ENCODE measurements at regions not wholly inside any gene's neighbourhood (a gene's known extent, or its start where the extent isn't known, plus 50 kb on each side); places are given as distances from the start of the nearest gene placed in this dataset.

- ATAC-seq, result no peak
- DNase-seq, result no peak
Observed at GRCh38 chr3:68315546-68315945, 616.8 kb downstream of the TAFA4 start.

DNA sequence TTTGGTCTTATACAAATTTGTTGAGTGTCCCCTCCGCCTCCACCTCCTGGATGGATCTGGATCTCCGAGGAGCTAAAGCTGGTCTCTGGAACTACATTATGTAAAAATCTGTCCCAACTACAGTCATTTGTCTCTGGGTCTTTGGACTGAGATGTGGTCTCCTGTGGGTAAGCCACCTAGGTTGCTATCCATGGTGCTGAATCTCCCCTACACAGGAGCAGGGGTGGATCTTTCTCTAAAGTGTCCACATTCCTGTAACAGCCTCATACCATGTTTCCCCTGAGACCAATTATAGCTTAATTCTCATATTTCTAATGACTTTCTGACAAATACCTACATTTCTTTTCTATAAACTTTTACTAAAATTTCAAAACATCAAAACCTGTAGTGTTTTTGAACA, 625.8 kb downstream of the TAFA4 start:
- DNase-seq (peak; percentile 5), ATAC-seq (no peak)

DNA sequence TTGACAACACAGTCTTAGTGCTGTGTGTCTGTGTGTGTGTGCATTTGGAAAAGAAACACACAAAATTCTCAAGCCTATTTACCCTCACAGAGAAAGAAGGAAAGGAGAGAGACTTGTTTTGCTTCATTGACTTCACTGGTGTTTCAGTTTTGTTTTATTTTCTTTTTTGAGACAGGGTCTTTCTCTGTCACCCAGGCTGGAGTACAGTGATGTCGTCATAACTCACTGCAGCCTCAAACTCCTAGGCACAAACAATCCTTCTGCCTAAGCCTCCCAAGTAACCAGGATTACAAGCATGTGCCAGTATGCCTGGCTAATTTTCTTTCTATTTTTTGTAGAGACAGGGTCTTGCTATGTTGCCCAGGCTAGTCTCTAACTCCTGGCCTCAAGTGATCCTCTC, 636.9 kb downstream of the TAFA4 start:
- ATAC-seq (no peak), DNase-seq (no peak)

DNA sequence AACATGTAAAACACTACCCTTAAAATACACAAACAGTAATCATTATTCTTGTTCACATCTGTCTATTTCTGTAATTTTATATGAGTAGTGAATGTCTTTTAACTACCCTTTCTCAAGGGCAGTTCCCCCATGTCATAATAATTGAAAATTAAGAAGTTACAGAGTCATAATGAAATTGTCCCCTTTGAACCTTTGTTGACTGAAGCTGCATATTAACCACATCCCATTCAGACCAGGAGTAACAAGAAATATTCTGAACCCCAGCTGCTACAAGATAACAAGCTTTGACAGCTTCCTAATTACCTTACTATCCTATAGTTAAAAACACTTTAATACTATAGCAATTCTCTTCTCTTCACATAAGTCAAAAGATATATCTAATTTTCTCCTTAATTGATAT, 635.9 kb upstream of the SUCLG2 start:
- ATAC-seq, result no peak
- no peak for DNase-seq

- no peak for ATAC-seq
- DNase-seq, result no peak
Observed at GRCh38 chr3:68288085-68288484, 633.7 kb upstream of the SUCLG2 start.

DNA sequence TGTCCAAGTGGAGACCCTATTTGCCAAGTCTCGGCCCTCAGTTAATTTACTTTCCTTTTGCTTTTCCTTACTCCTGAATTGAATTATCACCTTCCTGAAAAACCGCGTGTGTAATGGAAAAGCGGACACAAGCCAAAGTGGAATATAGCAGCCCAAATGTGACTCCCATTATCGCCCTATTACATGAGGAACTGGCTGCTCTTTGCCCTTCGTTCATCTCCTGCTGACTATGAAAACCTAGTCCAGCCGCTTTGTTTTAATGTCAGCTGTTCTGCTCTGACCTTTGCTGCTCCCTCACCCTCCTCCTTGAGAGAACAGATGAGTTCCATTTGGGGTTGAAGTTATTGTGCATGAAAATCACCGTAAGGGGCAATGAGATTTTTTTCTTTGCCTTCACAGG, 632.7 kb upstream of the SUCLG2 start:
- no peak for DNase-seq
- ATAC-seq, result no peak

- ATAC-seq (no peak), DNase-seq (no peak)
Observed at GRCh38 chr3:68274286-68274685, 619.9 kb upstream of the SUCLG2 start.

GRCh38 chr3:68271145-68271544, 616.7 kb upstream of the SUCLG2 start:
- DNase-seq (no peak), ATAC-seq (no peak)

GRCh38 chr3:68256635-68257223, 602.3 kb upstream of the SUCLG2 start:
- DNase-seq (peak; percentile 19), ATAC-seq (no peak)

GRCh38 chr3:68249265-68249664, 594.9 kb upstream of the SUCLG2 start:
- ATAC-seq (peak; percentile 77), DNase-seq (no peak)

- no peak for DNase-seq
- ATAC-seq, result no peak
Observed at GRCh38 chr3:68242606-68243005, 588.2 kb upstream of the SUCLG2 start.

- ATAC-seq (no peak), DNase-seq (no peak)
Observed at GRCh38 chr3:68239542-68239941, 585.1 kb upstream of the SUCLG2 start.

DNA sequence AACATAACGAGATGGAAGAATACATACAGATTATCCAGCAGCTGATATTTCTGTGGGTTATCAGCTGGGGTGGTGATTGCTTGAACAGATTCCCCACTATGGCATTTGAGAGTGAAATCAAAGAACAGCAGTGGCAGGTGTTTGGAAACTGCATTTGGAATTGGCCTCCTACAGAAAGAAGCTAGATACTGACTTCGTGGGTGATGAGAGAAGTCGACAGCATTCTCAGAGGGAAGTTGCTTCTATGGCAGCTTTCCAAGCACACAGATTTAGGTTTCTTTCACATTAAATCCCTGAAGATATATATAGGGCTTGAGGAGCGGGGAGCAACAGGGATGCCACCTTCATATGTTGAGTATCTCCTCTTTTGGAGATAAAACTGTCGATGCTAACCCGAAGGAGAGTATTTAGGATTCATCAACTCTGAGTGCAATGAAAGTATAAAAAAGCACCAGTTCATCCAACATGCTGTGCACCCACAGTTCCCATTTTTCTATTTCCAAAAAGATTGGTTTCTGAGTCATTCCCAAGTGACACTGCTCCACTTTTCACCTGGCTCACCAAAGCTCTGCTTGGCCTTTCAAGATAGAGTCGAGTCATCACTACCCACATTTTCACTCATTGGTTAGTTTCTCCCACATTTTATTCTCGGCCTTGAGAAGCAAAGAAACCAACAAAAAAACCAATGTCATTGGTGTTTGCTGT, 579.8 kb upstream of the SUCLG2 start:
- no peak for DNase-seq
- no peak for ATAC-seq

- no peak for DNase-seq
Observed at GRCh38 chr3:68228856-68229255, 574.4 kb upstream of the SUCLG2 start.

GRCh38 chr3:68220832-68221231, 566.4 kb upstream of the SUCLG2 start:
- DNase-seq (no peak), ATAC-seq (no peak)

More at GRCh38 chr3:68228856-68229255, 574.4 kb upstream of the SUCLG2 start:
- no peak for ATAC-seq

DNA sequence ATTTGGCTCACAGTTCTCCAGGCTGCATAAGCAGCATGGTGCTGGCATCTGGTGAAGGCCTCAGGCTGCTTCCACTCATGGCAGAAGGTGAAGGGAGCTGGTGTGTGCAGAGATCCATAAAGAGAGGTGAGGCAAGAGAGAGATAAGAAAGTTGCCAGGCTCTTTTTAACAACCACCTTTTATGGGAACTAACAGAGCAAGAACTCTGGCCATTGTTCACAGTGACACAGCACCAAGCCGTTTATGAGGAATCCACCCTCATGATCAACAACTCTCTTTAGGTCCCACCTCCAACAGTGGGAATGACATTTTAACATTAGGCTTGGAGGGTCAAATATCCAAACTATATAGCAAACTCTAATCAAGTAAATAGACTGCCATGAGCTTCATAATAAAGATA, 557.2 kb upstream of the SUCLG2 start:
- no peak for DNase-seq
- no peak for ATAC-seq

DNA sequence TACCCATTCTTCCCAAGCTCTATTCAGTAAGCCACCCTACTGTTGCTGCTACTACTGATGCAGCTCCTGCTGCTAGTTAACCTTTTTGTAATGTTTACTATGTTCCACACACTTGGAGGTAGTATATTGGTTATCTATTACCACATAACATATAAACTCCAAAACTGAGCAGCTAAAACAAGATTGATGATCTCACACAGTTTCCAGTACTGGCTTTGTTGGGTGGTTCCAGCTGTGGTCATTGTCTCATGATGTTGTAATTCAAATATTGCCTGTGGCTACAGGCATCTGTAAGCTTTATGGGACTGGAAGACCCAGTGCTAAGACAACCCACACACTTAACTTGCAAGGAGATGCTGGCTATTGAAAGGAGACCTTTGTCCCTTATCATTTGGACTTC, 556.2 kb upstream of the SUCLG2 start:
- no peak for DNase-seq
- no peak for ATAC-seq

GRCh38 chr3:68207327-68207726, 552.9 kb upstream of the SUCLG2 start:
- peak; percentile 28 for ATAC-seq
- DNase-seq, result no peak

GRCh38 chr3:68206524-68207117, 552.2 kb upstream of the SUCLG2 start:
- no peak for DNase-seq

GRCh38 chr3:68186733-68187132, 532.3 kb upstream of the SUCLG2 start:
- DNase-seq (no peak), ATAC-seq (no peak)

More at GRCh38 chr3:68206524-68207117, 552.2 kb upstream of the SUCLG2 start:
- ATAC-seq, result no peak

DNA sequence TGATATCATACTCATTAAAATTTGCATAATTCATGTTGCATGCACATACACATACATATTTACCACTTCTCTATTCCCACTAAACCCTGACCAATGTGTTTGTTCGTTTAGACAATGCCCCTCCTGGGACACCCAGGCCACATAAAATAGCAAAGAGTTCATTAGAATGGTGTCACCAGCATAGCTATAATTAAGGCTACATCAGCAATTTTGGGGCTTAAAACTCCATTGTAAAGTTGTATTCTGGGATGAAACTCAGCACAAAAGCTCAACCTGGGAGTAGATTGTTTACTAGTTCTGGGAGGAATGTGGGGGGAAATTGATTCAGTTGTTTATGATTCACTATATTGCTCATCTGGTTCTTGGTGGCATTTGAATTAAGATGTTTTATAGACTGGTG, 522.2 kb upstream of the SUCLG2 start:
- no peak for DNase-seq
- no peak for ATAC-seq

DNA sequence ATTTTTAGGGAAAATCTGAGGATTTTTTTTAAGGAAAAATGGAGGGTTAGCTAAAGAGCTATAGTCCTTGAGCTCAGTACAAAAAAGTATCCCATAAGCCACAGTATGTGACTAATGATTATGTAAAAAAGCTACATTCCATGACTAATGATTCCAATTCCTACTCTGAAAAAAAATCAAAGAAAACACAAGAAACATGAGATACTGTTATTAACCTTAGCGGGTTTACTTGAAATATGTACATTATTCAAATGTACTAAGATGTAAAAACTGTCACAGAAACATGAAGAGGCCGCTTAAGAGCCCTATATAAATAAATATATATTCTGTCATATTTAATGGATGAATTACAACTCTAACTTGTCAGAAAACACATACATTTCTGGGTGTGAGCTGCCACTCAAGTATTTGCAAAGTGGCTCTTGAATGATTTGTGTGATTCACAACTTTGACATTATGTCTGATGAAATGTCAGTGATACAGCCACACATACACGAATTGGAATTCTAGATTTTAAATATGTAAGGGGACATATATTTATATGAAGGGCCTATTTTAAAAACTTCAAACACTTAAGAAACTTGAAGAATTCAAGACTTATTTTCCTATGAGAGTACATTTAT, 518.7 kb upstream of the SUCLG2 start:
- DNase-seq (no peak), ATAC-seq (no peak)

DNA sequence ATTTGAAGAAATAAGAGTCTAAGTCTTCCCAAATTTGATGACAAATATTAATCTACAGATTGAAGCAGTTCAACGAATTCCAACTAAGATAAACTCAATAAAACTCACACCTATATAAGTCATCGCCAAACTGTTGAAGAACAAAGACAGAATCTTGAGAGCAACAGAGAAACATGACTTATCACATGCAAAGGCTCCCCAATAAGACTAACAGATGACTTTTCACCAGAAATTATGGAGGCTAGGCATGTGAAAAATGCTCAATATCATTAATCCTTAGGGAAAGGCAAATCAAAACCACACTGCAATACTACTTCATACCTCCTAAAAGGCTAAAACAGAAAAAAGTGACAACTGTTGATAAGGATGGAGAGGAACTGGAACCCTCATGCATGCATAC, 517.6 kb upstream of the SUCLG2 start:
- no peak for DNase-seq
- no peak for ATAC-seq
